Stimulated activated CD8-positive, alpha-beta memory T cell treated with anti-CD3 and anti-CD28 coated beads, Interleukin-15, amount 100 ng/mL, for 24 hours (primary cell): ENCODE measurements at regions not wholly inside any gene's neighbourhood (a gene's known extent, or its start where the extent isn't known, plus 50 kb on each side); places are given as distances from the start of the nearest gene placed in this dataset.

Experiments
- DNase-seq: peaks from one replicate; pipeline ENCODE4 v3.0.0-alpha.2; 2020; ENCODE audit warnings: low read depth

- no peak for DNase-seq
These were observed 239.2 kb downstream of the MSRB3 start for GRCh38 chr12:65517656-65518210.

DNA sequence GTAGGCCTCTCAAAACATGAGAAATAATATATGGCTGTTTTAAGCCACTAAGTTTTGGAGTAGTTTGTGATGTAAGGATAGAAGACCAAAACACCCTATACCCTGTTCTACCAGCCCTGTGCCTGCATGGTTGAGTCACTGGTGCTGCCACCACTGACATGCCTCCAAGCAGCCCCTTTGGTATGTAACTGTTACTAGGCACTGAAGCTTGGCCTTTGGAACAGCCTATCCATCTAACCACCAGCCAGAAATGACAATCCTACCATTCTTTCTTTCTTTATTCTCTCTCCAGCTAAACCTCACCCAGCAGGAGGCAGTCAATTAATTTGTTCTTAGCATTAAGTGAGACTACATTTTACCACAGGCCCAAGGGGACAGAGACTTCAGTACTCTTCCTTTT, 240.3 kb downstream of the MSRB3 start:
- no peak for DNase-seq

- no peak for DNase-seq
These were observed 242.2 kb downstream of the MSRB3 start for GRCh38 chr12:65520658-65521057.

GRCh38 chr12:65522956-65523860, 244.7 kb downstream of the MSRB3 start:
- DNase-seq: no peak

DNA sequence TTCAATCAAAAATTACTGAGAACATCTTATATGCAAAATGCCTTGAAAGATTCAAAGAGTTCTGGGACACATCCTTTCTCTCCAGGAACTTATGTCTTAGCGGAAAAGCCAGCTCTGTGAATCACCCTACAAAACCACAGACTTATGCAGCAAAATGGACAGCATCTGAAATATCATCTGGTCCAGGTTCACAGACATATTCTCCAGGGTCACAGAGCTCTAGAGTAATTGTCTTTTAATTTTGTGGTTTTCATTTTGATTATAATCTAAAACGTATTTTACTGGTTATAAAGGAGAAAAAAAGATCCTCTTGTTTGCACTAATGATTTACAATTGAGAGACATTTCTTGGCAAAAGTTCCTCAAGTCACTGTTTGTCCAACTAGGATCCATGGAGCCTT, 246.2 kb downstream of the MSRB3 start:
- no peak for DNase-seq

DNA sequence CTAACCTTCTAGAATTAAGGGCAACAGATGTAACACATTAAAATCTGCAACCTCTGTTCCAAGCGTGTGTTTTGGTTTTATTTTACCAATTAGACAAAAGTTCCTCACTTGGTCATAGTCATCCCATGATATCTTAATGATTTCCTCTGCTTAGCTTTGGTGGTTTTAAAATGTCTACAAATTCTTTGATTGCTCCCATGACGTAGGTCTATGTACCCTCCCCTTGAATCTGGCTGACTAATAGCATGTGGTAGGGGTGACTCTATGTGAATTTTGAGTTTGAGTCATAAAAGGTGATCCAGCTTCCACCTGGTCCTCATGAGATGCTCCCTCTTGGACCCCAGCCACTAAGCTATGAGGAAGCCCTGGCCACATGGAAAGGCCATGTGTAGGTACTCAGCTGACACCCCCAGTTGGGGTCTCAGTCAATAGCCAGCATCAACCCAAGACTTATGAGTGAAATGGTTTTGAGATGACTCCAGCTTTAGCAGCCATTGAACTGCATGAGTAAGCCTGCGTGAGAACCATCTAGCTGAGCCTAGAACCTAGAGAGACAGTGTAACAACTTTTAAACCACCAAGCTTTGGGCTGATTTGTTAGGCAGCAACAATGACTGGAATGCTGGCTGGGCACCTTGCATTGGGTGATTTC, 247.1 kb downstream of the MSRB3 start:
- DNase-seq: no peak

GRCh38 chr12:65526311-65526710, 247.8 kb downstream of the MSRB3 start:
- no peak for DNase-seq

GRCh38 chr12:65528127-65528526, 249.6 kb downstream of the MSRB3 start:
- no peak for DNase-seq

GRCh38 chr12:65529106-65529505, 250.6 kb downstream of the MSRB3 start:
- DNase-seq: no peak

DNA sequence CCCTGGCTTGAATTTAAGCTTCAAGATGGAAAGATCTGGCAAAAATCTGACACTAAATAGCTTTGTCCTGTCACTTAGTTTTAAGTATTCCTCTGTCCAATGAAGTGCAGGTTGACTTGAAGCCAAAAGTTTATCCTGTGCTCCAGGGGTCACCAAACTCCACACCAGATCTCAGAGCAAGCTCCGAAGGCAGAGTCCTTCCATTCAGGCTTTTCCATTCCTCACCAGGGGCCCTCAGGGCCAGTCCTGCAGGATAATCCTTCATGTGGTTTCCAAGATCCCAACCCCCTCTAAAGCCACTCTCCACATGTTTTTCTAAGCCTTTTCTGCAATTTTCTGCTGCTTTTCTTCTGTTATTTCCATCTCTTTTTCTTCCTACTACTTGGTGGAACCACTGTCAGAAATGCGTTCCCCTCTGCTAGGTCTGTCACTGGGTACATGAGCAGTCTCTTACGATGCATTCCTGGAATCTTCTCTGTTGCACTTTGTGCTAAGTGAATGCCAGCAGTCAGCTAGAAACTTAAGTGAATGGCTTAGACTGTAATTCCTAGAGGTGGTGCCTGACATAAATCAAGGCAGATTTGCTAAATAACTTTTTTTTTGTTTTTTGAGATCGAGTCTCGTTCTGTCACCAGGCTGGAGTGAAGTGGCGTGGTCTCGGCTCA, 251.4 kb downstream of the MSRB3 start:
- no peak for DNase-seq

GRCh38 chr12:65532162-65532561, 253.7 kb downstream of the MSRB3 start:
- DNase-seq: no peak

DNA sequence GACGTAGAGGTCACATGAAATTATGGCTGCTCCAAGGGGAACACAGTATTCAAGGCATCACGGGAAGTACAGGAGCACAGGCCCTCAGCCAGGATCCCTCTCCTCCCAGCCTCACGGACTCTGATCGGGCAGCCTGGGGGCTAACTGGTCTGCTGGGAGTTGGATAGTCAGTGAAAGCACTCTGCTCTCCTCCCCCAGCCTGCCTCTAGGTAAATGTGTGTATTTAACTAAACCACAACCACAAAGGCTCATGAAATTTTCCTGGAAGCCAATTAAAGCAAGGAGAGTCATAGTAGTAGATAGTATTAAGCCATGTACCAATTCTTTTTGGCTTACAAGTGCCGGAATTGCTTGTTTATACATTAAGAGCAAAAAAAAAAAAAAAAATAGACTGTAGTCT, 254.3 kb downstream of the MSRB3 start:
- DNase-seq: no peak

GRCh38 chr12:65533177-65533883, 254.8 kb downstream of the MSRB3 start:
- DNase-seq: no peak

GRCh38 chr12:65534238-65534841, 255.9 kb downstream of the MSRB3 start:
- no peak for DNase-seq

DNA sequence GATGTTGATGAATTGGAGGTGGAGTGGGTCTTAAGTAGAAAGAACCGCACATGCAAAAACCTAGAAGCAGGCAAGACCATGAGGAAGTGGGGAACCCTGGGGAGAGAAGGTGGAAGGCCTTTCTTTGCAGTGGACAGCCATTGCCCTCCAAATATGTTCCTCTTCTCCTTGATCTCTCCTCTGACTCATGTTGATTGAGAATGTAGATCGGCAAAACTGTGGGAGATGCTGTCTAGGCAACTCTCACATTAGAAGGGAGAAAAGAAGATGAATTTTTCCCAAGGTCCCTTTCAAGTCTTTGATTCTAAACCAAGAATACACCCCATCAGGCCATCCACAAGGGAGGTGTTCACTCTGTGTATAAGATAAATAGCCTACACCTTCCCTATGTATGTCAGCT, 257.5 kb downstream of the MSRB3 start:
- no peak for DNase-seq

GRCh38 chr12:65536351-65536750, 257.9 kb downstream of the MSRB3 start:
- no peak for DNase-seq

GRCh38 chr12:65536876-65537681, 258.6 kb downstream of the MSRB3 start:
- no peak for DNase-seq

- DNase-seq: no peak
These were observed 259.5 kb downstream of the MSRB3 start for GRCh38 chr12:65537978-65538377.

GRCh38 chr12:65539023-65539422, 260.5 kb downstream of the MSRB3 start:
- no peak for DNase-seq

DNA sequence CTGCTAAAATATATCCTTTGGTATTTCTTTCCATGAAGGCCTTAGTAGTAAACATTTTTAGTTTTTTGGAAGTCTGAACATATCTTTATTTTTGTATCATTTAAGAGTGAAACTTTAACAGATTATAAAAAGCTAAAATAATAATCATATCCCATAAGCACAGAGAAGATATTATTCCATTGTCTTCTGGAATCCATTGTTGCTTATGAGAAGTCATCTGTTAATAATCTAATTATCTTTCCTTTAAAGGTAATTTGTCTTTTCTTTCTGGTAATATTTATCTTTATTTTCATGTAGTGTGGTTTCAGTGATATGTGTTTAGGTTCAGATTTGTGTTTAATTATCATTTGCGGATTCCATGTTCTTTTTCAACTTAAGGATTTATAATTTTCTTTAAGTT, 261.7 kb downstream of the MSRB3 start:
- no peak for DNase-seq

- no peak for DNase-seq
These were observed 268.0 kb downstream of the MSRB3 start for GRCh38 chr12:65546528-65546927.
